Body of pancreas (tissue), 4 donors: ENCODE measurements at regions not wholly inside any gene's neighbourhood (a gene's known extent, or its start where the extent isn't known, plus 50 kb on each side); places are given as distances from the start of the nearest gene placed in this dataset.

Experiments
- POLR2A ChIP-seq, 3 donors: fragments of 450-650 bp; IDR thresholded peaks; one replicate each; pipeline ENCODE4 v1.6.1; 2016; ENCODE audit warnings: antibody characterized with exemption in 3 of 3, mild to moderate bottlenecking in 2 of 3
- TF ChIP-seq, protein P1 (sequence below), 7 experiments: fragments of 450-650 bp in 4 of 7; fragments of 200-600 bp in 3 of 7; sonication (generic) in 3 of 7; IDR thresholded peaks; one replicate each; pipeline ENCODE4 v1.5.1; 2016 to 2019; ENCODE audit warnings: antibody characterized with exemption in 7 of 7

DNA sequence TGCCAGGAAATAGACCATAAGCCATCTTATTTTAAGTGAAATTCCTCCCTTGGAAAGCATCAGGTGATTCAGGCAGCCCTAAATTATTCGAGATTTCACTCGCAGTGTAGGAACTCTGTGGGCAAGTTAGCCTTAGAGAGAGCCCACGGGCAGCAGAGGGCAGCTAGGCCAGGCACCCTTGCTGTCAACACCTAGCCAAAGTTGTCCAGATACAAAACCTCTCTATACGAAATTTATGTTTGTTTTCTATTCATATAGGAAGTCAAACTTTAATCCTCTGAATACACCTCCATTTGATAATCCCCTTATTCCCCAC lies 1043.5 kb downstream of the GATA3 start:
- no peak for TF ChIP-seq POLR2A (IDR thresholded peaks at IDR 0.05)
- TF ChIP-seq, protein P1, sequence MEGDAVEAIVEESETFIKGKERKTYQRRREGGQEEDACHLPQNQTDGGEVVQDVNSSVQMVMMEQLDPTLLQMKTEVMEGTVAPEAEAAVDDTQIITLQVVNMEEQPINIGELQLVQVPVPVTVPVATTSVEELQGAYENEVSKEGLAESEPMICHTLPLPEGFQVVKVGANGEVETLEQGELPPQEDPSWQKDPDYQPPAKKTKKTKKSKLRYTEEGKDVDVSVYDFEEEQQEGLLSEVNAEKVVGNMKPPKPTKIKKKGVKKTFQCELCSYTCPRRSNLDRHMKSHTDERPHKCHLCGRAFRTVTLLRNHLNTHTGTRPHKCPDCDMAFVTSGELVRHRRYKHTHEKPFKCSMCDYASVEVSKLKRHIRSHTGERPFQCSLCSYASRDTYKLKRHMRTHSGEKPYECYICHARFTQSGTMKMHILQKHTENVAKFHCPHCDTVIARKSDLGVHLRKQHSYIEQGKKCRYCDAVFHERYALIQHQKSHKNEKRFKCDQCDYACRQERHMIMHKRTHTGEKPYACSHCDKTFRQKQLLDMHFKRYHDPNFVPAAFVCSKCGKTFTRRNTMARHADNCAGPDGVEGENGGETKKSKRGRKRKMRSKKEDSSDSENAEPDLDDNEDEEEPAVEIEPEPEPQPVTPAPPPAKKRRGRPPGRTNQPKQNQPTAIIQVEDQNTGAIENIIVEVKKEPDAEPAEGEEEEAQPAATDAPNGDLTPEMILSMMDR (IDR thresholded peaks at IDR 0.05) = no peak
